Activated CD4-positive, alpha-beta T cell treated with anti-CD3 and anti-CD28 coated beads, Interleukin-2, amount 50 U/mL, for 48 hours (primary cell): ENCODE measurements at regions not wholly inside any gene's neighbourhood (a gene's known extent, or its start where the extent isn't known, plus 50 kb on each side); places are given as distances from the start of the nearest gene placed in this dataset.

Source experiments
- DNase-seq, 2 experiments: peaks; one replicate each; pipeline ENCODE4 v3.0.0-alpha.2; 2020

GRCh38 chr2:129645335-129645734 is 334.1 kb upstream of the RAB6C start:
- DNase-seq: no peak

- DNase-seq: no peak
Measured at GRCh38 chr2:129646107-129646506, 333.4 kb upstream of the RAB6C start.

GRCh38 chr2:129653246-129653645 is 326.2 kb upstream of the RAB6C start:
- DNase-seq: no peak

- DNase-seq: no peak
Measured at GRCh38 chr2:129654331-129654730, 325.1 kb upstream of the RAB6C start.

GRCh38 chr2:129656081-129656598 is 323.3 kb upstream of the RAB6C start:
- no peak for DNase-seq

GRCh38 chr2:129658430-129658829 is 321.0 kb upstream of the RAB6C start:
- no peak for DNase-seq

- DNase-seq: no peak
Measured at GRCh38 chr2:129661935-129662334, 317.5 kb upstream of the RAB6C start.

- DNase-seq: no peak
Measured at GRCh38 chr2:129667577-129667976, 311.9 kb upstream of the RAB6C start.

- DNase-seq: no peak
Measured at GRCh38 chr2:129672521-129672920, 306.9 kb upstream of the RAB6C start.

- DNase-seq: no peak
Measured at GRCh38 chr2:129673234-129673633, 306.2 kb upstream of the RAB6C start.

- DNase-seq: no peak
Measured at GRCh38 chr2:129673847-129674711, 305.4 kb upstream of the RAB6C start.

- DNase-seq: no peak
Measured at GRCh38 chr2:129678751-129679150, 300.7 kb upstream of the RAB6C start.

- no peak for DNase-seq
Measured at GRCh38 chr2:129681788-129682187, 297.7 kb upstream of the RAB6C start.

- no peak for DNase-seq
Measured at GRCh38 chr2:129689653-129690448, 289.6 kb upstream of the RAB6C start.

GRCh38 chr2:129695496-129695895 is 284.0 kb upstream of the RAB6C start:
- DNase-seq: no peak

- no peak for DNase-seq
Measured at GRCh38 chr2:129698593-129698992, 280.9 kb upstream of the RAB6C start.

- DNase-seq: no peak
Measured at GRCh38 chr2:129699781-129700573, 279.5 kb upstream of the RAB6C start.

- DNase-seq: no peak
Measured at GRCh38 chr2:129702416-129703176, 276.9 kb upstream of the RAB6C start.

- DNase-seq: no peak
Measured at GRCh38 chr2:129705085-129705484, 274.4 kb upstream of the RAB6C start.

- no peak for DNase-seq
Measured at GRCh38 chr2:129707800-129708199, 271.7 kb upstream of the RAB6C start.

- DNase-seq: no peak
Measured at GRCh38 chr2:129708221-129708967, 271.1 kb upstream of the RAB6C start.
